ENCODE measurements at regions not wholly inside any gene's neighbourhood (a gene's known extent, or its start where the extent isn't known, plus 50 kb on each side); places are given as distances from the start of the nearest gene placed in this dataset.

DNA sequence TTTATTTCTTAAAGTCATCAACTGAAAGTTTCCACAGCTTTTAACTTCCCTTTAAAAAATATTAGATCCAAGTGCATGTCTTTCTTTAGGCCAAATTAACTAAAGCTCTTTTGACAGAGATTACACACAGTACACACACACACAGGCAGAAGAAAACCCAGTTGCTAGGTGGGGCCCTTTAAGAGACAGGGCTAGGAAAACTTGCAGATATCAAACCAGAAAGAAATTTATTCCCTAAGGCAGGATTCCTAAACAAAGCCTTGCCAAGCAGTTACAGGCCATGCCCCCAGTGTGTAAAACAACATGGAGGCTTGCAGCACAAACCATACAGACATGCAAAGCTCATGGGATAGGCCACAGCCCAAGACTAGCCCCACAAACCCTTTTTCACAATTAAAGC, 123.4 kb downstream of the FSCB start:
- Mint-ChIP-seq H3K27ac (no peak overlapping the region), H3K4me3 (no peak overlapping the region), H3K4me1 (no peaks in the 10 kb centered on the region), H3K9me3 (ENCODE audit: insufficient read depth) (no peaks in the 10 kb centered on the region), H3K27me3 (no peaks in the 10 kb centered on the region)
- Histone ChIP-seq H3K36me3 (replicated peaks in 1 of 2; ENCODE audit: control extremely low read depth in 1 of 2, control insufficient read depth in 1 of 2, extremely low read depth in 1 of 2, insufficient read depth in 2 of 2, low read length in 1 of 2) (no peaks in the 10 kb centered on the region), H3K27ac (ENCODE audit: low read length in 2 of 2) (no peak overlapping the region), H2AFZ (ENCODE audit: insufficient read depth, low read depth, low read length, poor library complexity, severe bottlenecking) (no peak overlapping the region), H3K27me3 (replicated peaks in 1 of 4; ENCODE audit: control extremely low read depth in 1 of 4, control insufficient read depth in 3 of 4, insufficient read depth in 4 of 4, low read length in 3 of 4) (no peaks in the 10 kb centered on the region), H4K20me1 (ENCODE audit: control insufficient read depth, insufficient read depth, low read length, poor library complexity, severe bottlenecking) (no peaks in the 10 kb centered on the region), H3K9ac (ENCODE audit: low read length) (no peak overlapping the region), H3K4me3 (ENCODE audit: control extremely low read depth in 1 of 5, extremely low read depth in 1 of 5, insufficient read depth in 1 of 5, low read depth in 2 of 5, low read length in 4 of 5) (no peak overlapping the region), H3K9me3 (ENCODE audit: control extremely low read depth in 1 of 3, control insufficient read depth in 2 of 3, insufficient read depth in 1 of 3, low read length in 2 of 3) (peaks cover 0 to 7% (median 0%) of the 10 kb centered on the region in 3 donors), H3K79me2 (ENCODE audit: control insufficient read depth, insufficient read depth, low read length) (no peaks in the 10 kb centered on the region), H3K4me1 (ENCODE audit: control insufficient read depth in 2 of 2, insufficient read depth in 2 of 2, low read length in 2 of 2) (no peaks in the 10 kb centered on the region), H3K4me2 (replicated peaks; ENCODE audit: low read depth, low read length, poor library complexity, severe bottlenecking) (no peak overlapping the region)
- POLR2A ChIA-PET, result no interaction called here
- CTCF ChIA-PET, result no interaction called here
- TF ChIP-seq, protein P1, sequence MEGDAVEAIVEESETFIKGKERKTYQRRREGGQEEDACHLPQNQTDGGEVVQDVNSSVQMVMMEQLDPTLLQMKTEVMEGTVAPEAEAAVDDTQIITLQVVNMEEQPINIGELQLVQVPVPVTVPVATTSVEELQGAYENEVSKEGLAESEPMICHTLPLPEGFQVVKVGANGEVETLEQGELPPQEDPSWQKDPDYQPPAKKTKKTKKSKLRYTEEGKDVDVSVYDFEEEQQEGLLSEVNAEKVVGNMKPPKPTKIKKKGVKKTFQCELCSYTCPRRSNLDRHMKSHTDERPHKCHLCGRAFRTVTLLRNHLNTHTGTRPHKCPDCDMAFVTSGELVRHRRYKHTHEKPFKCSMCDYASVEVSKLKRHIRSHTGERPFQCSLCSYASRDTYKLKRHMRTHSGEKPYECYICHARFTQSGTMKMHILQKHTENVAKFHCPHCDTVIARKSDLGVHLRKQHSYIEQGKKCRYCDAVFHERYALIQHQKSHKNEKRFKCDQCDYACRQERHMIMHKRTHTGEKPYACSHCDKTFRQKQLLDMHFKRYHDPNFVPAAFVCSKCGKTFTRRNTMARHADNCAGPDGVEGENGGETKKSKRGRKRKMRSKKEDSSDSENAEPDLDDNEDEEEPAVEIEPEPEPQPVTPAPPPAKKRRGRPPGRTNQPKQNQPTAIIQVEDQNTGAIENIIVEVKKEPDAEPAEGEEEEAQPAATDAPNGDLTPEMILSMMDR (IDR thresholded peaks at IDR 0.05), result no peak
- TF ChIP-seq EZH2 (IDR thresholded peaks at IDR 0.05; ENCODE audit: borderline replicate concordance, insufficient read depth, low read depth, low read length, poor library complexity, severe bottlenecking), result no peak
- intact Hi-C loops (cut with micrococcal nuclease), result no loop called here
- ATAC-seq (ENCODE audit: low read depth) (no peak), DNase-seq (no peak)

DNA sequence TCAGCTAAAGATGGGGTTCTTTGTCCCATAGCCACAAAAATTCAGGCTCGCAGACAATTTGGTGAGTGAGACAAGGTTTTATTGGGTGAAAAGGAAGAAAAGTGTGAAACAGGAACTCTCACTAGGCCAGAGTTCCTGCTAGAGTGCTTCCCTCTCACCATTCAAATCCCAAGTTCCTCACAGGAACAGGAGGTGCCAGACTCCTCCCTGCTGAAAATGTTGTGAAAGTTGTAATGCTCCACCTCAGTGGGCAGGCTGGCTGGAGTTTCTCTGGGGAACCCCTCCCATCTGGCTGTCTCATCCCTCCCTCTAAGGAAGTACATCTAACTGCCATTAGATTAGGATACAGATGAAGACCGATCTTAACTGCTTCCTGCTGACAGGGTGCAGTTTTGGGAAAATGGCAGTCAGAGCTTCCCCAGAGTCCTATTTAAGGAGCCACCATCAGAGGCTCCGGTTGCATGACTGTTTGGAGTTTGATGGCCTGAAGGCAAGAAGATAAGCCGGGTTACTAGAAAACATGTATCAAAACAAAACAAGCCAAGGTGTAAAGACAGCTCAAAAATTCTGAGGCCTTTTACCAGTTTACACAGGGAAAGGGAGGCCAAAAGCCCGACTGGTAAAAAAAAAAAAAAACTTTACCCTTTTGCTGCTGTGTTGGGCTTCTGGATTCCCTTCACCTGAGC, 127.6 kb downstream of the FSCB start:
- intact Hi-C loops (cut with micrococcal nuclease), result no loop called here
- no peak overlapping the region for H3K9ac ChIP-seq (ENCODE audit: low read length)
- ATAC-seq (ENCODE audit: low read depth) (no peak), DNase-seq (no peak)
- Mint-ChIP-seq H3K27me3 (no peaks in the 10 kb centered on the region), H3K4me1 (no peaks in the 10 kb centered on the region), H3K9me3 (ENCODE audit: insufficient read depth) (peaks cover 2% of the 10 kb centered on the region), H3K4me3 (no peak overlapping the region), H3K27ac (no peak overlapping the region)
- 100% methylated on average over 1 of the region's 5 CpGs for WGBS (ENCODE audit: insufficient coverage)
- TF ChIP-seq, protein P1 (IDR thresholded peaks at IDR 0.05), result no peak
- no peak for TF ChIP-seq EZH2 (IDR thresholded peaks at IDR 0.05; ENCODE audit: borderline replicate concordance, insufficient read depth, low read depth, low read length, poor library complexity, severe bottlenecking)
- no peaks in the 10 kb centered on the region for H3K79me2 ChIP-seq (ENCODE audit: control insufficient read depth, insufficient read depth, low read length)
- peaks cover 0 to 14% (median 6%) of the 10 kb centered on the region in 3 donors for H3K9me3 ChIP-seq (ENCODE audit: control extremely low read depth in 1 of 3, control insufficient read depth in 2 of 3, insufficient read depth in 1 of 3, low read length in 2 of 3)
- no peak overlapping the region for H3K4me3 ChIP-seq (ENCODE audit: control extremely low read depth in 1 of 5, extremely low read depth in 1 of 5, insufficient read depth in 1 of 5, low read depth in 2 of 5, low read length in 4 of 5)
- CTCF ChIA-PET, result no interaction called here
- H3K27me3 ChIP-seq (replicated peaks in 1 of 4; ENCODE audit: control extremely low read depth in 1 of 4, control insufficient read depth in 3 of 4, insufficient read depth in 4 of 4, low read length in 3 of 4), result no peaks in the 10 kb centered on the region
- no peak overlapping the region for H2AFZ ChIP-seq (ENCODE audit: insufficient read depth, low read depth, low read length, poor library complexity, severe bottlenecking)
- H3K27ac ChIP-seq (ENCODE audit: low read length in 2 of 2), result no peak overlapping the region
- no peaks in the 10 kb centered on the region for H3K36me3 ChIP-seq (replicated peaks in 1 of 2; ENCODE audit: control extremely low read depth in 1 of 2, control insufficient read depth in 1 of 2, extremely low read depth in 1 of 2, insufficient read depth in 2 of 2, low read length in 1 of 2)
- H3K4me1 ChIP-seq (ENCODE audit: control insufficient read depth in 2 of 2, insufficient read depth in 2 of 2, low read length in 2 of 2), result no peaks in the 10 kb centered on the region
- no peak overlapping the region for H3K4me2 ChIP-seq (replicated peaks; ENCODE audit: low read depth, low read length, poor library complexity, severe bottlenecking)
- POLR2A ChIA-PET, result no interaction called here
- no peaks in the 10 kb centered on the region for H4K20me1 ChIP-seq (ENCODE audit: control insufficient read depth, insufficient read depth, low read length, poor library complexity, severe bottlenecking)

All from B cell (primary cell).